Stimulated activated naive CD8-positive, alpha-beta T cell treated with anti-CD3 and anti-CD28 coated beads, Interleukin-15, amount 100 ng/mL, for 72 hours (primary cell): ENCODE measurements at regions not wholly inside any gene's neighbourhood (a gene's known extent, or its start where the extent isn't known, plus 50 kb on each side); places are given as distances from the start of the nearest gene placed in this dataset.
A peak's percentile ranks its signal among the peaks of the same experiment; 100 is the strongest.

Experiments used
- ATAC-seq: fragments of 150-1000 bp; cut with Tn5 transposase; 2 replicates; pipeline ENCODE4 v1.10.0; 2021; ENCODE audit warnings: mild to moderate bottlenecking, moderate library complexity
- DNase-seq, 2 donors: peaks; one replicate each; pipeline ENCODE4 v3.0.0; 2021 to 2022
- H3K27ac Mint-ChIP-seq, 2 donors: one replicate each; pipeline ENCODE4 v1.8.0; 2022; ENCODE audit warnings: mild to moderate bottlenecking in 2 of 2, mixed read lengths in 2 of 2, moderate library complexity in 2 of 2
- H3K27me3 Mint-ChIP-seq: one replicate; pipeline ENCODE4 v1.8.0; 2022; ENCODE audit warnings: mixed read lengths
- H3K4me1 Mint-ChIP-seq: one replicate; pipeline ENCODE4 v1.8.0; 2022; ENCODE audit warnings: mild to moderate bottlenecking, mixed read lengths
- H3K4me3 Mint-ChIP-seq, 2 donors: one replicate each; pipeline ENCODE4 v1.8.0; 2022; ENCODE audit warnings: mild to moderate bottlenecking in 2 of 2, mixed read lengths in 2 of 2, moderate library complexity in 1 of 2
- H3K9me3 Mint-ChIP-seq, 2 donors: one replicate each; pipeline ENCODE4 v1.8.0; 2022; ENCODE audit warnings: mixed read lengths in 2 of 2

DNA sequence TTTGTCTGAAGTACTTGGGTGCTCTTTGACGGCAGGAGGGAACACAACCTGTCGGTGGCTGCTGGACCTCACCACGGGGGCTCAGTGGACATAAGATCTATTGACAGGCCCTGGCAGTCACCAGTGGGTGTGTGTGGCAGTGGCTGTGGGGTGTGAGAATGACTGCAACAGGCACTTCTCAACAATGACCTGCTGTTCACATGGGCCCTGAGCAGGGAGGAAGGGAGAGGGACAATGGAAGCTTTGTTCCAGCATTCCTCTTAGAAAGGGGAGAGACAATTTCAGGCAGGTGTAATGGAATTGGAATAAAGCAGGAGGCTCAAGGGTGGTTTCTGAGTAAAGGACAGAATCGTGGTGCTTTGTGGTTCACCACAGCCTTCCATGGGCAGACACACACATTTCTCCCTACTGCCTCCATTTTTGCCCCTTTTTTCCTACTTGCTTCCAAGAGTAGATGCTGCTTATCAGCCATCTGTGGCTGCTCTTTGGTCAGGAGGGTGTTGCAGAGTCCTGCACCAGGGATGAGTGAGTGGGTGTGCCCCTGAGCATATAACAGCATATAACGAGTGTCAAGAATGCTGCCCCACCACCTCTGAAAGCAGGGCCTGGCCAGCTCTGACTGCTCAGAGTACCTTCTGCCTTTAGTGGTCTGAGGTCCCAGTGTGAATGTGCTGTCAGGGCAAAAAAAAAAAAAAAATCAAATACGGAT lies 267.7 kb downstream of the RASSF9 start:
- Mint-ChIP-seq H3K4me3 (no peak overlapping the region), H3K4me1 (no peaks in the 10 kb centered on the region), H3K27me3 (no peaks in the 10 kb centered on the region), H3K9me3 (no peaks in the 10 kb centered on the region), H3K27ac (no peak overlapping the region)
- ATAC-seq (no peak), DNase-seq (no peak)

DNA sequence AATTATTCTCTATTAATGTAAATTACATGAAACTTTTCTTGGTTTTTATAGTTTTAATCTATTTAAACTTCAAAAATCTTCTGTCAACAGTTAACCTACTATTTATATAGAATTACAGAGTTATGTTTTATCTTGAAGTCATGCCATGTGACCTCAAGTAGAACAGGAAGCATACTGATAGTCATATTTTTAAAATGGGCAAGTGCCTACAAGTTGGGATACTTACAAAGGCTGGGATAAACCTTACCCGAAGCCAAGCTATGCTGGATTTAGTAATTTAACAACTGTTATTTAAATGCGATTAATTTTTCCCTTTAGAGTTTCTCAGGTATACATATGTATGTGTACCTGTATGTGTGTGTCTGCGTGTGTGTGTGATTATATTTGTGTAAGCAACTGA lies 266.9 kb downstream of the RASSF9 start:
- ATAC-seq: no peak
- H3K4me3 Mint-ChIP-seq: no peak overlapping the region
- no peaks in the 10 kb centered on the region for H3K27me3 Mint-ChIP-seq
- no peak overlapping the region for H3K27ac Mint-ChIP-seq
- H3K4me1 Mint-ChIP-seq: no peaks in the 10 kb centered on the region
- DNase-seq: no peak
- H3K9me3 Mint-ChIP-seq: no peaks in the 10 kb centered on the region

DNA sequence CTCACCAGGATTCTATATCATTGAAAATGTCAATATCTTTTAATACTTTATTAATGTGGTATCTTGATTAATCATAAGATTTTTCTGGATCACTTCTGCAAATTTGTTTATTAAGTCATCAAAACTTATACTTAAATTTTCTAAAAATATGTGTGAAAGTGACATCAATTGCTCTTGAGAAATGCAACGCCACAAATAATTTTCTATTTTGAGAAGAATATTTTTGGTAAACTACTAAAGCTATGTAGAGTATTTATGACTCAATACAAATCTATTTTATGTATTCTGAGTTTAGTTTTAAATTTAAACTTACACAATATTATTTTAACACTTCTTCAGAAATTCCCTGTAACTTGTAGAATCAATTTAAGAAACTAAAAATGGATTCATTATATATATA lies 263.3 kb downstream of the RASSF9 start:
- Mint-ChIP-seq H3K27me3 (no peaks in the 10 kb centered on the region), H3K4me3 (no peak overlapping the region), H3K27ac (no peak overlapping the region), H3K4me1 (no peaks in the 10 kb centered on the region), H3K9me3 (no peaks in the 10 kb centered on the region)
- no peak for ATAC-seq
- DNase-seq: no peak

DNA sequence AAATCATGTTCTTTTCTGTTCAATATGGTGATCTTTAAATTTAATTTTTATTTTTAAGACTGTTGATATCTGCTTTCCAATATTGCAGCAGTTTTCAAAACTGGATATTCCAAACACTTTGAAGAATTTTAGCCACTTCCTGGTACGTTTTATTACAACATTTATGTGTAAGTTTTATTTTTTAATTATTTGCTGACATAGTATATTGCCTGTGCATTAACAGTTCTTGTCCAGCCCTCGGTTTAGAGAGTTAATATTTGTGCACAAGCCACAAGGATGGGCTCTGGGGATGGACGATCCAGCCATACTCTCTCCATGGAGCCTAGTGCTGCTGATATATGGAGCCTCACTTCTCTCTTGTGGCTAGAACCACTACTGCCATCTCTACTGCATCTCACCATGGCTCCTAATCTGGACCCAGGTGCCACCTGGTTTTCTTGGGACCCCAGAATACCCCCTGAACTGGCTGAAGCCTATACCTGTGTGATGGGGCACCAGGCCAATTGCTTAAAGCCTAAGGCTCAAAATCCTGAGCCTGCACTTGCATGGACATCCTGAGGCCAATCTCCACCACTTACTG lies 262.5 kb downstream of the RASSF9 start:
- Mint-ChIP-seq H3K27me3 (no peaks in the 10 kb centered on the region), H3K27ac (peak overlapping the region in 1 of 2 donors; percentile 87), H3K4me3 (no peak overlapping the region), H3K4me1 (no peaks in the 10 kb centered on the region), H3K9me3 (no peaks in the 10 kb centered on the region)
- ATAC-seq: no peak
- no peak for DNase-seq

DNA sequence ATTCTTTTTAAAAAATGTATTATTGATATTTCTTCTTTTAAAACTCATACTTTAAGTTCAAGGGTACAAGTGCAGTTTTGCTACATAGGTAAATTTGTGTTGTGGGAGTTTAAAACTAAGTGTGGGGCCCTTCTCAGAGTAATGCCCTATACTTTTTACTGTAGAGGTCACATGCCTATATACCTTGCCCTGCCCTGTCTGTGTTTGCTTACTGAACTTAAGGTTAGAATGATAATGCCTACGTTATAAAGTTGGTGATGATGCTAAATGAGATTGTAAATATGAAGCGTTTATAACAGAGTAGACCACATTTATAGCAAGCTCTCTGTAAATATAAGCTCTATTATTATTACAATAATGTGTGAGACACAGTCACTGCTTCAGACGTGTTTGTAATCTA lies 261.9 kb downstream of the RASSF9 start:
- Mint-ChIP-seq H3K27ac (no peak overlapping the region), H3K27me3 (no peaks in the 10 kb centered on the region), H3K4me3 (no peak overlapping the region), H3K4me1 (no peaks in the 10 kb centered on the region), H3K9me3 (no peaks in the 10 kb centered on the region)
- ATAC-seq (no peak), DNase-seq (no peak)

GRCh38 chr12:85575120-85576096 lies 260.8 kb downstream of the RASSF9 start:
- peak in 1 of 2 donors; percentile 18 for DNase-seq
- peak; percentile 72 for ATAC-seq
- no peaks in the 10 kb centered on the region for H3K27me3 Mint-ChIP-seq
- H3K9me3 Mint-ChIP-seq: no peaks in the 10 kb centered on the region
- no peak overlapping the region for H3K4me3 Mint-ChIP-seq
- H3K4me1 Mint-ChIP-seq: no peaks in the 10 kb centered on the region
- H3K27ac Mint-ChIP-seq: no peak overlapping the region

DNA sequence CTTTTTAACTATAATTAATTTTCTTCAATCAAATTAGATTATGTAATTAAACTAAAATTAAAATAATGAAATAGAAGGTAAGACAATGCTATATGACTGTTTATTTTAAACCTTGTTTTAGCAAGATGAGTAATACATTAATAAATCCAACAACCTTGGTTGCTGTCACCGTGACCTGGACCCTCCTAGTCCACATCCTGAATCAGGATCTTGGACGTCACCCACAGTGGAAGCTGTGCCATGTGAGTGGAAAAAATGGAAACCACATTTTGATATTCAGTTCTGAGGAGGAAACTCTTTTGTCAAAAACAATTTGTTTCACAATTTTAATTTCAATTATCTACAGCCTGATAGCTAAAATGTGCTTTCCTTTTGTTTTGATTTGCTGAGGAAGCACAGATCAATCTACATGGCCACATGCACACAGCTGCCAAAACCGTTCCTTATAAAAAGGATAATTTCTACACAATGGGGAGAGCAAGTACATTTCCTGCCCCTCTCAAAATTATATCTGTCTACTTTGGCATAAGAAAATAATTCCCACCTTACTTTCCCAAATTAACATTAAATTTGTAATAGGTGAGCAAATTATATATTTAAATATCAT lies 255.5 kb downstream of the RASSF9 start:
- Mint-ChIP-seq H3K9me3 (no peaks in the 10 kb centered on the region), H3K4me1 (no peaks in the 10 kb centered on the region), H3K4me3 (no peak overlapping the region), H3K27ac (no peak overlapping the region), H3K27me3 (no peaks in the 10 kb centered on the region)
- DNase-seq: no peak
- ATAC-seq: no peak

GRCh38 chr12:85587158-85587557 lies 249.1 kb downstream of the RASSF9 start:
- no peaks in the 10 kb centered on the region for H3K4me1 Mint-ChIP-seq
- H3K4me3 Mint-ChIP-seq: no peak overlapping the region
- H3K27ac Mint-ChIP-seq: no peak overlapping the region
- no peak for ATAC-seq
- DNase-seq: no peak
- no peaks in the 10 kb centered on the region for H3K27me3 Mint-ChIP-seq
- no peaks in the 10 kb centered on the region for H3K9me3 Mint-ChIP-seq

- no peaks in the 10 kb centered on the region for H3K9me3 Mint-ChIP-seq
- no peaks in the 10 kb centered on the region for H3K27me3 Mint-ChIP-seq
- no peak overlapping the region for H3K4me3 Mint-ChIP-seq
- ATAC-seq (no peak), DNase-seq (no peak)
- no peak overlapping the region for H3K27ac Mint-ChIP-seq
- no peaks in the 10 kb centered on the region for H3K4me1 Mint-ChIP-seq
These were observed 248.0 kb downstream of the RASSF9 start for GRCh38 chr12:85588221-85588620.

GRCh38 chr12:85600841-85601240 lies 235.4 kb downstream of the RASSF9 start:
- H3K9me3 Mint-ChIP-seq: peaks cover 8 to 9% of the 10 kb centered on the region in 2 donors
- DNase-seq: no peak
- no peak for ATAC-seq

GRCh38 chr12:85603556-85603955 lies 232.7 kb downstream of the RASSF9 start:
- Mint-ChIP-seq H3K9me3 (no peaks in the 10 kb centered on the region), H3K4me1 (no peaks in the 10 kb centered on the region), H3K4me3 (no peak overlapping the region)

More at GRCh38 chr12:85600841-85601240, 235.4 kb downstream of the RASSF9 start:
- H3K4me1 Mint-ChIP-seq: no peaks in the 10 kb centered on the region
- no peak overlapping the region for H3K4me3 Mint-ChIP-seq
- H3K27me3 Mint-ChIP-seq: no peaks in the 10 kb centered on the region
- H3K27ac Mint-ChIP-seq: no peak overlapping the region

GRCh38 chr12:85606455-85606854 lies 229.8 kb downstream of the RASSF9 start:
- no peaks in the 10 kb centered on the region for H3K4me1 Mint-ChIP-seq
- H3K9me3 Mint-ChIP-seq: no peaks in the 10 kb centered on the region
- no peak overlapping the region for H3K27ac Mint-ChIP-seq
- no peak overlapping the region for H3K4me3 Mint-ChIP-seq
- ATAC-seq: no peak
- H3K27me3 Mint-ChIP-seq: no peaks in the 10 kb centered on the region
- DNase-seq: no peak

More at GRCh38 chr12:85603556-85603955, 232.7 kb downstream of the RASSF9 start:
- Mint-ChIP-seq H3K27me3 (no peaks in the 10 kb centered on the region), H3K27ac (no peak overlapping the region)
- DNase-seq (no peak), ATAC-seq (no peak)

DNA sequence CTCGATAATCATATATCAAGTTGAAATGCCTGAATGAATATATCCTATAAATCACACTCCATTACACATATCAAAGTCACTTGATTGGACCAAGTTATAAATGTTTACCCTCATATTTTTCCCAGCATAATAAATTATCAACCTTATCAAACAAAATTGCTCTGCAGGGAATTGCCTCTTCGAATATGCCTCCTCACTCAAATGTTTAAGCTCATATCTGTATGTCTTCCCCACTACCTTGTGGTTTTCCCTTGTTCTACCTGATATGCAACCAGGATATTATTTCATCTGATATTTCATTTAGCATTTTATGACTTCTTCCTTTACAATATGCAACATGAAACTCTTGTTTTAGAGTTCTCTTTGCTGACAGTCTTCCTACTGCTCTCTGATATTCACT lies 226.4 kb downstream of the RASSF9 start:
- Mint-ChIP-seq H3K4me1 (no peaks in the 10 kb centered on the region), H3K27me3 (no peaks in the 10 kb centered on the region), H3K27ac (no peak overlapping the region), H3K9me3 (no peaks in the 10 kb centered on the region), H3K4me3 (no peak overlapping the region)
- DNase-seq (no peak), ATAC-seq (no peak)

GRCh38 chr12:85610194-85610593 lies 226.0 kb downstream of the RASSF9 start:
- H3K9me3 Mint-ChIP-seq: no peaks in the 10 kb centered on the region
- no peaks in the 10 kb centered on the region for H3K27me3 Mint-ChIP-seq
- no peak for ATAC-seq
- H3K27ac Mint-ChIP-seq: no peak overlapping the region
- H3K4me3 Mint-ChIP-seq: no peak overlapping the region
- no peak for DNase-seq
- H3K4me1 Mint-ChIP-seq: no peaks in the 10 kb centered on the region

- no peaks in the 10 kb centered on the region for H3K9me3 Mint-ChIP-seq
- H3K4me1 Mint-ChIP-seq: no peaks in the 10 kb centered on the region
- no peak overlapping the region for H3K27ac Mint-ChIP-seq
- no peak overlapping the region for H3K4me3 Mint-ChIP-seq
- no peak for ATAC-seq
- DNase-seq: no peak
- H3K27me3 Mint-ChIP-seq: no peaks in the 10 kb centered on the region
These were observed 220.0 kb downstream of the RASSF9 start for GRCh38 chr12:85616201-85616600.
